Colonic mucosa (tissue), 4 donors: ENCODE measurements at regions not wholly inside any gene's neighbourhood (a gene's known extent, or its start where the extent isn't known, plus 50 kb on each side); places are given as distances from the start of the nearest gene placed in this dataset.

ENCODE experiments used
- DNase-seq: peaks from one replicate; pipeline ENCODE4 v3.0.0-alpha.2; 2020
- H3K27ac ChIP-seq: fragments of 200-600 bp; one replicate; pipeline ENCODE4 v1.8.0; 2021
- H3K27me3 ChIP-seq: fragments of 200-600 bp; one replicate; pipeline ENCODE4 v1.8.0; 2021
- H3K36me3 ChIP-seq: fragments of 200-600 bp; one replicate; pipeline ENCODE4 v1.8.0; 2021
- H3K4me1 ChIP-seq: fragments of 200-600 bp; one replicate; pipeline ENCODE4 v1.8.0; 2021; ENCODE audit warnings: mild to moderate bottlenecking
- H3K4me3 ChIP-seq: fragments of 200-600 bp; one replicate; pipeline ENCODE4 v1.8.0; 2021
- H3K9ac ChIP-seq, 2 donors: one replicate each; pipeline ENCODE4 v1.7.0; 2013; ENCODE audit warnings: control low read depth in 2 of 2, low read depth in 2 of 2, low read length in 2 of 2
- H3K9me3 ChIP-seq: fragments of 200-600 bp; one replicate; pipeline ENCODE4 v1.8.0; 2021
- intact Hi-C: fragments of 100-400 bp; cut with DNase I; formaldehyde crosslinking; loops from one replicate; pipeline ENCODE4 v1.14.1; 2022
- TF ChIP-seq, protein P1 (sequence below): fragments of 200-600 bp; IDR thresholded peaks from one replicate; pipeline ENCODE4 v1.8.0; 2022; ENCODE audit warnings: antibody characterized with exemption, mild to moderate bottlenecking
- donor health status: healthy.
- donor health status: DM: no; HTN: no; CAD: no.
- donor health status: DM: no; HTN: no; CAD: no.

DNA sequence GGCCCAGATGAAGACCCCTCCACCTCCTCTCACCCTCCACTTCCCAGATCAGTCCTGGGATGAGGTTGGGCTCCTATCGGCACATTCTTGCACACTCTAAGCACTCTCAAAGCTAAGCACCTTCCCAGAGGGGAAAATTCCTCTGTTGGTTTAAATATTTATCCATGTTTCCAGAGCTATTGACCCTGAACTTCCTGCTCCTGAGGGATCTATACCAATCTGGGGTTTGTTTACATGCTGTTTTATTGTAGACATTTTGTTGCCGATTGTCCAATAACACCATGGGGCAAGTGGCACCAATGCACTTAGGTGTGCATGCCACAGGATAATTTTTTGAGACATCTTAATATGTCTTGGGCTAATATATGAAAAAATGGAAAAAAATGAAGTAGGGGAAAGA is 476.2 kb downstream of the SLC4A3 start:
- no peak for DNase-seq
- intact Hi-C loops = no loop called here
- TF ChIP-seq, protein P1, sequence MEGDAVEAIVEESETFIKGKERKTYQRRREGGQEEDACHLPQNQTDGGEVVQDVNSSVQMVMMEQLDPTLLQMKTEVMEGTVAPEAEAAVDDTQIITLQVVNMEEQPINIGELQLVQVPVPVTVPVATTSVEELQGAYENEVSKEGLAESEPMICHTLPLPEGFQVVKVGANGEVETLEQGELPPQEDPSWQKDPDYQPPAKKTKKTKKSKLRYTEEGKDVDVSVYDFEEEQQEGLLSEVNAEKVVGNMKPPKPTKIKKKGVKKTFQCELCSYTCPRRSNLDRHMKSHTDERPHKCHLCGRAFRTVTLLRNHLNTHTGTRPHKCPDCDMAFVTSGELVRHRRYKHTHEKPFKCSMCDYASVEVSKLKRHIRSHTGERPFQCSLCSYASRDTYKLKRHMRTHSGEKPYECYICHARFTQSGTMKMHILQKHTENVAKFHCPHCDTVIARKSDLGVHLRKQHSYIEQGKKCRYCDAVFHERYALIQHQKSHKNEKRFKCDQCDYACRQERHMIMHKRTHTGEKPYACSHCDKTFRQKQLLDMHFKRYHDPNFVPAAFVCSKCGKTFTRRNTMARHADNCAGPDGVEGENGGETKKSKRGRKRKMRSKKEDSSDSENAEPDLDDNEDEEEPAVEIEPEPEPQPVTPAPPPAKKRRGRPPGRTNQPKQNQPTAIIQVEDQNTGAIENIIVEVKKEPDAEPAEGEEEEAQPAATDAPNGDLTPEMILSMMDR = no peak
- no peak overlapping the region for H3K9ac ChIP-seq
- H3K27me3 ChIP-seq = no peaks in the 10 kb centered on the region
- H3K27ac ChIP-seq = no peak overlapping the region
- no peak overlapping the region for H3K4me3 ChIP-seq
- no peaks in the 10 kb centered on the region for H3K9me3 ChIP-seq
- H3K36me3 ChIP-seq = no peaks in the 10 kb centered on the region
- no peaks in the 10 kb centered on the region for H3K4me1 ChIP-seq

DNA sequence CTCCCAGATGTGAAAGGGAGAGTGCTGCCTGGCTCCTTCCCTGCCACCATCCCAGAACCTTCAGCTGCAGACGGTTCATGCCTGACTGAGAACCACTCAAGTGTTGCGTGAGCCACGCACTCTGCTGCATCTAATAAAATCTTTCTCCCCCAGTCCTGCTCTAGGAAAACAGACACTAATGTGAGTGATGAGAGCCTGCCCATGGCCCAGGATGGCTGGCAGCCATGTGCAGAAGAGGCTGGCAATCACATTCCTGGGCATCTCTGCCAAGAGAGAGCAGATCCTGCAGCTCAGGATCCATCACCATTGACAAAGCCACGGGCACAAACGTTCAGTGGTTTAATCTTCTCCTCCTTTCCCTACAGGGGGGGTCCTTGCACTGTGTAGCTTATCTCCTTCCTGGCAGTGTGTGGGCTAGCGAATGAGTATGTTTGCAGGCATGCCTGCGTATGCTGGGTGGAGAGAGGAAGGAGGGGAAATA is 477.5 kb downstream of the SLC4A3 start:
- no peak overlapping the region for H3K27ac ChIP-seq
- H3K4me3 ChIP-seq = no peak overlapping the region
- no peaks in the 10 kb centered on the region for H3K9me3 ChIP-seq
- H3K4me1 ChIP-seq = no peaks in the 10 kb centered on the region
- DNase-seq = no peak
- no peaks in the 10 kb centered on the region for H3K27me3 ChIP-seq
- no peaks in the 10 kb centered on the region for H3K36me3 ChIP-seq
- TF ChIP-seq, protein P1 = no peak
- intact Hi-C loops = no loop called here
- no peak overlapping the region for H3K9ac ChIP-seq

DNA sequence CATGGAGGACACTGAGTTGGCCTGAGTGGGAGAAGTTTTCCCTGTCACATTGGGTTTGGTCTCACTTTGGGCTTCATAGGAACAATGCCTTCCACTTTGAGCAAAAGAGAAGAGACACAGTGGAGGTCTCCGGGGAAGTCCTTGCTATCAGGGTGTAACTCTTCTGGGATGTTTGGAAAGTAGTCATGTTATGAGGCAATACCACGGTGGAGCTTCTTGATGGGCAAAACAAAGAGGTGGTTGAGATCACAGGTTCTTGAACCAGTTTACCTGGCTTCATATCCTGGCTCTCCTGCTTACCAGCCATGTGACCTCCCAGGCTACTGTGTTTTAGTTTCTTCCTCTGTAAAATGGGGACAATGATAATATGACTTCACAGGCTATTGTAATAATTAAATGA is 478.6 kb downstream of the SLC4A3 start:
- Histone ChIP-seq H3K4me3 (no peak overlapping the region), H3K9ac (no peak overlapping the region), H3K36me3 (no peaks in the 10 kb centered on the region), H3K27ac (no peak overlapping the region), H3K4me1 (no peaks in the 10 kb centered on the region), H3K27me3 (no peaks in the 10 kb centered on the region), H3K9me3 (no peaks in the 10 kb centered on the region)
- TF ChIP-seq, protein P1 = no peak
- DNase-seq = no peak
- intact Hi-C loops = no loop called here

DNA sequence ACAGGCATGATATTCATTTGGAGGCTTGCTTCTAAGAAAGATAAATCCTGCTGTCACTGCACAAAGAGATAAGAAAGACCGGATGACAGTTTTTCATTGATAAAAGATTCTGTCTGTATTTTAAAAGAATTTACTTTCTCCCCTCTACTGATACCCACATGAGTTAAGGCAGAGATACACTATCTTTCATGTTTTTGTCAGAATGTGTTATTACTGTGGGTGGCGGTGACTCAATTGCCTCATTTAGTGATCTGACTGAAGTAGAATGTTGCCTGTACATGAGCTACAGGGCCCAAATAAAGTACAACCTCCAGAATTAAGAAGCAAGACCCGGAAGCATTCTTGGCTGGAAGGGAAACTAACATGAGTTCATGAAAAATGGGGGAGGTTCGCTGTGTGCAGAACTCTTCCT is 480.0 kb downstream of the SLC4A3 start:
- intact Hi-C loops = no loop called here
- no peaks in the 10 kb centered on the region for H3K9me3 ChIP-seq
- H3K27me3 ChIP-seq = no peaks in the 10 kb centered on the region
- H3K4me1 ChIP-seq = no peaks in the 10 kb centered on the region
- TF ChIP-seq, protein P1 = no peak
- DNase-seq = no peak
- no peak overlapping the region for H3K27ac ChIP-seq
- no peak overlapping the region for H3K9ac ChIP-seq
- no peaks in the 10 kb centered on the region for H3K36me3 ChIP-seq
- H3K4me3 ChIP-seq = no peak overlapping the region

DNA sequence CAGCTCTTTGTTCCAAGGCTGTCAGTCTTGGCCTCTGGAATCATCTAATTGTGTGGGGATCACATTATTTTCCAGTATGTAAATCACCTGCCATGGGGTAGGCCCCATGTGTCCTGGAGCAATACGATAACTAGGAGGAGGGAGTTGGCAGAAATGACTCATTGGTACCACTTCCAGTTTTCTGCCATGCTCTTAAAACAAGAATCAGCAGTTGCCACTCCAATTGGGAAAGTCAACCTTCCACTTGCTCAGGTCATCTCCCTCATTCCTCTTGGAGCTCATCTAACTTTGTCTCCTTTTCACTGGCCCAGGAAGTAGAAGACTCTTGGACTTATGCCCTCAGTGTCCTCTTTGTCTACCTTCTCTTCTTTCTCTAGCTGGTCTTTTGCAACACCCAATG is 487.0 kb downstream of the SLC4A3 start:
- H3K4me3 ChIP-seq = no peak overlapping the region
- H3K9me3 ChIP-seq = no peaks in the 10 kb centered on the region
- H3K4me1 ChIP-seq = no peaks in the 10 kb centered on the region
- intact Hi-C loops = no loop called here
- no peak for DNase-seq
- H3K27ac ChIP-seq = no peak overlapping the region
- TF ChIP-seq, protein P1 = no peak
- H3K27me3 ChIP-seq = no peaks in the 10 kb centered on the region
- H3K36me3 ChIP-seq = no peaks in the 10 kb centered on the region
- H3K9ac ChIP-seq = no peak overlapping the region

DNA sequence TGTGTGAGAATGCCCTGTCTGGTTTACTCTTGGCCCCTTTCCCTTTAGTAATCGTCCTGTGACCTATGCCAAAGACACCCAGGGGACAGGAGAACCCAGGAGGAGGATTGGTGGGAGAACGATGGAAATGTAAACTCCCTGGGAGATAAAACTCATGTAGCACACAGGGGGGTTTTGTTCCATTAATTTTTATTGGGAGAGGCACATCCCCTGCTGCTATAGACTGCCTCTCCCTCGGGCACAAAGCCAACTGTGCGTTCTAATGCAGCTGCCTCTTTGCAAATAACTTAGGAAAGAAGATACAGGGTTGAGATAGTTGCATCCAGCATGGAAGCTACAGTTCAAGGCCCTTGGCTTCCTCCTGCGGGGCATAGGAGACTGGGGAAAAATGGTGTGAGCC is 489.6 kb downstream of the SLC4A3 start:
- no peak for DNase-seq
- no peaks in the 10 kb centered on the region for H3K36me3 ChIP-seq
- TF ChIP-seq, protein P1 = no peak
- H3K27me3 ChIP-seq = no peaks in the 10 kb centered on the region
- intact Hi-C loops = no loop called here
- H3K4me1 ChIP-seq = no peaks in the 10 kb centered on the region
- no peaks in the 10 kb centered on the region for H3K9me3 ChIP-seq
- no peak overlapping the region for H3K4me3 ChIP-seq
- H3K27ac ChIP-seq = no peak overlapping the region
- H3K9ac ChIP-seq = no peak overlapping the region
